GM12878 (cell line): ENCODE measurements at regions not wholly inside any gene's neighbourhood (a gene's known extent, or its start where the extent isn't known, plus 50 kb on each side); places are given as distances from the start of the nearest gene placed in this dataset.

Experiments used
- ATAC-seq: fragments of 200-7000 bp; cut with Tn5 transposase; 3 replicates; pipeline ENCODE4 v1.9.1; 2020; ENCODE audit warnings: mild to moderate bottlenecking, moderate library complexity
- BruUV-seq: library from RNA; stranded (reverse); fragments of 400-500 nt; replicated peaks from 2 replicates; lab custom pipeline; 2021; lab: Mats Ljungman, UMichigan
- CTCF ChIA-PET: fragments of 300-600 bp; sonication (Branson Sonifier 250); formaldehyde crosslinking; extraction: SDS; loops from one replicate; lab custom pipeline; 2021; ENCODE audit warnings: inconsistent platforms; lab: Yijun Ruan, JAX
- POLR2A ChIA-PET: fragments of 350-600 bp; formaldehyde crosslinking; extraction: SDS; loops from one replicate; lab custom pipeline; 2021; ENCODE audit warnings: inconsistent platforms; lab: Charles Lee
- RAD21 ChIA-PET: fragments of 300-600 bp; sonication (Branson Sonifier 250); formaldehyde crosslinking; loops from one replicate; lab custom pipeline; 2023; ENCODE audit warnings: antibody characterized with exemption; ENCODE audit not compliant: unreplicated experiment; lab: Charles Lee
- SMC1A ChIA-PET: fragments of 300-600 bp; sonication (Branson Sonifier 250); formaldehyde crosslinking; loops from one replicate; lab custom pipeline; 2023; ENCODE audit not compliant: unreplicated experiment, uncharacterized antibody; lab: Charles Lee
- DNase-seq: peaks from one replicate; pipeline ENCODE4 v3.0.0-alpha.2; 2011; ENCODE audit warnings: low read depth, low spot score
- FAIRE-seq: peaks from 3 replicates; lab custom pipeline; 2011; peaks lifted over from hg19 to GRCh38; lab: Jason Lieb, UNC
- H2AFZ ChIP-seq: 2 replicates; pipeline ENCODE4 v1.6.0; 2011; ENCODE audit warnings: low read depth, low read length, control low read depth; ENCODE audit not compliant: control insufficient read depth
- H3K27ac ChIP-seq: 2 replicates; pipeline ENCODE4 v1.5.1; 2011; ENCODE audit warnings: control low read depth; ENCODE audit not compliant: control insufficient read depth, insufficient read depth
- H3K27me3 ChIP-seq, 2 experiments: replicated peaks in 1 of 2; 2 replicates each; pipeline versions ENCODE4 v1.6.0 to v1.6.1; 2011; ENCODE audit warnings: low read length in 1 of 2; ENCODE audit not compliant: control insufficient read depth in 2 of 2, insufficient read depth in 2 of 2
- H3K36me3 ChIP-seq, 2 experiments: 2 replicates each; pipeline ENCODE4 v1.5.1; 2011; ENCODE audit warnings: low read length in 1 of 2; ENCODE audit not compliant: control insufficient read depth in 2 of 2, insufficient read depth in 2 of 2
- H3K4me1 ChIP-seq: 2 replicates; pipeline ENCODE4 v1.6.1; 2011; ENCODE audit warnings: mild to moderate bottlenecking, low read length, moderate library complexity, mixed read lengths; ENCODE audit not compliant: control insufficient read depth, insufficient read depth
- H3K4me2 ChIP-seq: 2 replicates; pipeline ENCODE4 v1.6.0; 2011; ENCODE audit warnings: control low read depth; ENCODE audit not compliant: control insufficient read depth, insufficient read depth
- H3K4me3 ChIP-seq: fragments of 200-600 bp; sonication (generic); 2 replicates; pipeline ENCODE4 v1.5.1; 2016
- H3K79me2 ChIP-seq: 2 replicates; pipeline ENCODE4 v1.6.0; 2011; ENCODE audit warnings: low read length; ENCODE audit not compliant: control insufficient read depth, insufficient read depth
- H3K9ac ChIP-seq: 2 replicates; pipeline ENCODE4 v1.8.0; 2011; ENCODE audit warnings: low read length, control low read depth, mixed read lengths; ENCODE audit not compliant: control insufficient read depth, insufficient read depth
- H3K9me3 ChIP-seq: replicated peaks from 3 replicates; pipeline ENCODE4 v1.5.1; 2011; ENCODE audit warnings: mild to moderate bottlenecking, low read length; ENCODE audit not compliant: control insufficient read depth, insufficient read depth
- H4K20me1 ChIP-seq: 2 replicates; pipeline ENCODE4 v1.6.0; 2011; ENCODE audit not compliant: control insufficient read depth, insufficient read depth
- FOXK2 ChIP-seq: fragments of 450-650 bp; IDR thresholded peaks from 2 replicates; pipeline ENCODE4 v1.6.1; 2017; ENCODE audit warnings: mild to moderate bottlenecking, moderate library complexity
- IKZF2 ChIP-seq, 2 experiments: fragments of 450-650 bp; IDR thresholded peaks; 2 replicates each; pipeline ENCODE4 v1.6.1; 2017; ENCODE audit warnings: mild to moderate bottlenecking in 2 of 2, moderate library complexity in 2 of 2
- WGBS: methylation state at CpG from one replicate; pipeline ENCODE4 v1.1.6; 2016; ENCODE audit warnings: low lambda C conversion rate; ENCODE audit not compliant: insufficient replicate concordance, insufficient coverage; ENCODE audit errors: missing lambda C conversion rate; 5-methylcytosine and 5-hydroxymethylcytosine counted together
- in situ Hi-C: fragments of 300-500 bp; cut with MboI; formaldehyde crosslinking; loops from 9 replicates; pipeline ENCODE4 v1.14.3; 2018; ENCODE audit warnings: mixed read lengths
- intact Hi-C: fragments of 100-400 bp; cut with micrococcal nuclease; formaldehyde crosslinking; loops from one replicate; pipeline ENCODE4 v1.14.2; 2022; ENCODE audit not compliant: unreplicated experiment
- TF ChIP-seq, protein P1 (sequence below): fragments of 450-650 bp; IDR thresholded peaks from 2 replicates; pipeline ENCODE4 v1.6.1; 2017; ENCODE audit warnings: mild to moderate bottlenecking, moderate library complexity
- TF ChIP-seq, protein P2 (sequence below): fragments of 450-650 bp; IDR thresholded peaks from 2 replicates; pipeline ENCODE4 v1.6.1; 2017; ENCODE audit warnings: antibody characterized with exemption, mild to moderate bottlenecking, moderate library complexity
- TF ChIP-seq, protein P3 (sequence below): IDR thresholded peaks from 2 replicates; pipeline ENCODE4 v1.6.1; 2011; ENCODE audit warnings: low read depth, mild to moderate bottlenecking, low read length, moderate library complexity, borderline replicate concordance; ENCODE audit errors: extremely low read depth

DNA sequence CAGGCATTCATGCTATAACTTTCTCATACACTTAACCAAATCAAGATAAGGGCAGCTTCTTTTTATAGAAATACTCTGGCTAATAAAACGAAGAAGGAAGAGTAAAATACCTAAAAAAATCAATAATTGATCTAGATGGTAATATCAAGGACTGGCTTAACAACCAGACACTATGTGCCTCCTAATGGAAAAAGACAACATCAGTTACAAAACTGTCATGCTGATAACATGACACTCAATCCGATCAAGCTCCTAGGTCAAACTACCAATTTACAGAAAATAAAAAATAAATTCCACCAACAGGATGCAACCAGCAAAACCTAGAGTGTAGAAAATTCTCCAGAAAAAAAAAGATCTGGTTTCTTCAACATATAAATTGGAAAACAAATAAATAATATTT is 634.6 kb downstream of the IGSF11 start:
- ChIA-PET RAD21 (no interaction called here), SMC1A (no interaction called here), CTCF (interaction anchor here (0.7 kb wide), 1 partner anchor 135 kb away, joined by 3 read pairs; no protein-coding TSS in a partner anchor), POLR2A (interaction anchor here (1.1 kb wide), 1 partner anchor 14 kb away, joined by 3 read pairs; no protein-coding TSS in a partner anchor)
- intact Hi-C loops: no loop called here
- in situ Hi-C loops: no loop called here
- TF ChIP-seq, protein P1, sequence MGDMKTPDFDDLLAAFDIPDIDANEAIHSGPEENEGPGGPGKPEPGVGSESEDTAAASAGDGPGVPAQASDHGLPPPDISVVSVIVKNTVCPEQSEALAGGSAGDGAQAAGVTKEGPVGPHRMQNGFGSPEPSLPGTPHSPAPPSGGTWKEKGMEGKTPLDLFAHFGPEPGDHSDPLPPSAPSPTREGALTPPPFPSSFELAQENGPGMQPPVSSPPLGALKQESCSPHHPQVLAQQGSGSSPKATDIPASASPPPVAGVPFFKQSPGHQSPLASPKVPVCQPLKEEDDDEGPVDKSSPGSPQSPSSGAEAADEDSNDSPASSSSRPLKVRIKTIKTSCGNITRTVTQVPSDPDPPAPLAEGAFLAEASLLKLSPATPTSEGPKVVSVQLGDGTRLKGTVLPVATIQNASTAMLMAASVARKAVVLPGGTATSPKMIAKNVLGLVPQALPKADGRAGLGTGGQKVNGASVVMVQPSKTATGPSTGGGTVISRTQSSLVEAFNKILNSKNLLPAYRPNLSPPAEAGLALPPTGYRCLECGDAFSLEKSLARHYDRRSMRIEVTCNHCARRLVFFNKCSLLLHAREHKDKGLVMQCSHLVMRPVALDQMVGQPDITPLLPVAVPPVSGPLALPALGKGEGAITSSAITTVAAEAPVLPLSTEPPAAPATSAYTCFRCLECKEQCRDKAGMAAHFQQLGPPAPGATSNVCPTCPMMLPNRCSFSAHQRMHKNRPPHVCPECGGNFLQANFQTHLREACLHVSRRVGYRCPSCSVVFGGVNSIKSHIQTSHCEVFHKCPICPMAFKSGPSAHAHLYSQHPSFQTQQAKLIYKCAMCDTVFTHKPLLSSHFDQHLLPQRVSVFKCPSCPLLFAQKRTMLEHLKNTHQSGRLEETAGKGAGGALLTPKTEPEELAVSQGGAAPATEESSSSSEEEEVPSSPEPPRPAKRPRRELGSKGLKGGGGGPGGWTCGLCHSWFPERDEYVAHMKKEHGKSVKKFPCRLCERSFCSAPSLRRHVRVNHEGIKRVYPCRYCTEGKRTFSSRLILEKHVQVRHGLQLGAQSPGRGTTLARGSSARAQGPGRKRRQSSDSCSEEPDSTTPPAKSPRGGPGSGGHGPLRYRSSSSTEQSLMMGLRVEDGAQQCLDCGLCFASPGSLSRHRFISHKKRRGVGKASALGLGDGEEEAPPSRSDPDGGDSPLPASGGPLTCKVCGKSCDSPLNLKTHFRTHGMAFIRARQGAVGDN: no peak
- no peak for TF ChIP-seq FOXK2
- TF ChIP-seq, protein P2, sequence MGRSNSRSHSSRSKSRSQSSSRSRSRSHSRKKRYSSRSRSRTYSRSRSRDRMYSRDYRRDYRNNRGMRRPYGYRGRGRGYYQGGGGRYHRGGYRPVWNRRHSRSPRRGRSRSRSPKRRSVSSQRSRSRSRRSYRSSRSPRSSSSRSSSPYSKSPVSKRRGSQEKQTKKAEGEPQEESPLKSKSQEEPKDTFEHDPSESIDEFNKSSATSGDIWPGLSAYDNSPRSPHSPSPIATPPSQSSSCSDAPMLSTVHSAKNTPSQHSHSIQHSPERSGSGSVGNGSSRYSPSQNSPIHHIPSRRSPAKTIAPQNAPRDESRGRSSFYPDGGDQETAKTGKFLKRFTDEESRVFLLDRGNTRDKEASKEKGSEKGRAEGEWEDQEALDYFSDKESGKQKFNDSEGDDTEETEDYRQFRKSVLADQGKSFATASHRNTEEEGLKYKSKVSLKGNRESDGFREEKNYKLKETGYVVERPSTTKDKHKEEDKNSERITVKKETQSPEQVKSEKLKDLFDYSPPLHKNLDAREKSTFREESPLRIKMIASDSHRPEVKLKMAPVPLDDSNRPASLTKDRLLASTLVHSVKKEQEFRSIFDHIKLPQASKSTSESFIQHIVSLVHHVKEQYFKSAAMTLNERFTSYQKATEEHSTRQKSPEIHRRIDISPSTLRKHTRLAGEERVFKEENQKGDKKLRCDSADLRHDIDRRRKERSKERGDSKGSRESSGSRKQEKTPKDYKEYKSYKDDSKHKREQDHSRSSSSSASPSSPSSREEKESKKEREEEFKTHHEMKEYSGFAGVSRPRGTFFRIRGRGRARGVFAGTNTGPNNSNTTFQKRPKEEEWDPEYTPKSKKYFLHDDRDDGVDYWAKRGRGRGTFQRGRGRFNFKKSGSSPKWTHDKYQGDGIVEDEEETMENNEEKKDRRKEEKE: no peak
- TF ChIP-seq, protein P3, sequence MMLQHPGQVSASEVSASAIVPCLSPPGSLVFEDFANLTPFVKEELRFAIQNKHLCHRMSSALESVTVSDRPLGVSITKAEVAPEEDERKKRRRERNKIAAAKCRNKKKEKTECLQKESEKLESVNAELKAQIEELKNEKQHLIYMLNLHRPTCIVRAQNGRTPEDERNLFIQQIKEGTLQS: no peak
- TF ChIP-seq IKZF2 (IDR thresholded peaks at IDR 0.05): no peak
- H3K9ac ChIP-seq: no peak overlapping the region
- ATAC-seq (no peak), DNase-seq (no peak), FAIRE-seq (no peak)
- no peaks in the 10 kb centered on the region for H3K79me2 ChIP-seq
- H3K9me3 ChIP-seq: no peaks in the 10 kb centered on the region
- H3K36me3 ChIP-seq: no peaks in the 10 kb centered on the region
- no TSS peak for BruUV-seq
- no peak overlapping the region for H3K4me2 ChIP-seq
- 52% methylated on average over 2 of the region's 2 CpGs for WGBS
- H2AFZ ChIP-seq: no peak overlapping the region
- H3K27me3 ChIP-seq: no peaks in the 10 kb centered on the region
- no peaks in the 10 kb centered on the region for H3K4me1 ChIP-seq
- H3K4me3 ChIP-seq: no peak overlapping the region
- H3K27ac ChIP-seq: no peak overlapping the region
- H4K20me1 ChIP-seq: no peaks in the 10 kb centered on the region
